SW480 (cell line): ENCODE measurements at regions not wholly inside any gene's neighbourhood (a gene's known extent, or its start where the extent isn't known, plus 50 kb on each side); places are given as distances from the start of the nearest gene placed in this dataset.
"Not testable (repeated sequence)": the region's sequence is repeated elsewhere in the genome, so short reads cannot be mapped to it uniquely, and the experiment has no call there.

Experiments
- DNase-seq: peaks from one replicate; pipeline ENCODE4 v3.0.0-alpha.2; 2016; ENCODE audit warnings: low spot score

DNA sequence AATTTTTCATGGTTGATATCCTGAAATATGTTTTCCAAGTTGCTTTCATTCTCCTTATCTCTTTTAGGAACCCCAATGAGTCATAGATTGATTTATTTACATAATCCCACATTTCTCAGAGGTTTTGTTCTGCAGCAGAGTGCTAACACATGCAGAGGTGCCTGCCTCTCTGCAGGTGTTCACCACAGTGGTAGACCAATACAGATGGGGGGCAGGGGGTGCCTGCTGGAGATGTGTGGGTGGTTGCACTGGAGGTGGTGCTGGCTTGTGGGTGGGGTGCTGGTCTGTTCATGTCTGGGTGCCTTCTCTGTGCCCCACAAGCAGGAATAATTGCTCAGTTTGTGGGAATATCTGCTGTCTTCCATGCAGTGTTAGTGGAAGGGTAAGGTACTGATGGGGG lies 131.1 kb downstream of the JRKL start:
- DNase-seq, result no peak

DNA sequence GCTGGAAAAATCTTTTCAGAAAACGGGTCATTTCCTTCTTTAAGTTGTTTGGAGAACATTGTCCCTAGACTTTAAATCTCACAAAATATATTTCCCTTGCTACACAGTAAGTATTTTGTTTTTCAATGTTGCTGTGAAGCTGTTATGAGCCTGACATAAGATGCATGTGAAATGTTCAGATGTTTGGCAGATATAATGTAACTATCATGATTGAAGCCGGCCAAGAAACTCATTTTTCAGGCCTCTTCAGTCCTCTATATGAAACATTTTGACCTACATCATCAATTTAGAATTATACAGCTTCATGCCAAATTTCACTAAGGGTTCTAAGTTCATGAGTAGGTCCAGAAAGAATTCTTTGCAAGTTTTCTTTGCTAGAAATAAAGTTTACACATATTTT lies 133.8 kb downstream of the JRKL start:
- no peak for DNase-seq

- no peak for DNase-seq
Observed at GRCh38 chr11:96524475-96524874, 134.7 kb downstream of the JRKL start.

GRCh38 chr11:96530473-96530872 lies 140.7 kb downstream of the JRKL start:
- no peak for DNase-seq

DNA sequence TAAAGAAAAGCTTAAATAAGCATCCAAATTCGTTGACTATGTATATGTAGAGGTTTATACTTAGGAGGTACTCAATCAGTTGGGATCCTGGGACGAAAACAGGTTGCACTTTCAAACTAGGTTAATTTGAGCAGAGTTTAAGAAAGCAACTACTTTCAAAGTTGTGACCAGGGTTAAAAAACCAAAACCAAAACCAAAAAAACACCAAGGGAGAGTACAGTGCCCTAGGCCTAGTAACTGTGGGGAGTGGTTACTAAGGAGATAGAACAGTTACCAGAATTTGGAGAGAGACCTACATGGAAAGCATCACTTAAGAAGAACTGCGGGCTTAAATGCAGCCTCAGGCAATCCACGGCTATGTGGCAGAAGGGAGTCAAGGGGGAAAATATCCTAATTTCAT lies 148.3 kb downstream of the JRKL start:
- DNase-seq, result no peak

DNA sequence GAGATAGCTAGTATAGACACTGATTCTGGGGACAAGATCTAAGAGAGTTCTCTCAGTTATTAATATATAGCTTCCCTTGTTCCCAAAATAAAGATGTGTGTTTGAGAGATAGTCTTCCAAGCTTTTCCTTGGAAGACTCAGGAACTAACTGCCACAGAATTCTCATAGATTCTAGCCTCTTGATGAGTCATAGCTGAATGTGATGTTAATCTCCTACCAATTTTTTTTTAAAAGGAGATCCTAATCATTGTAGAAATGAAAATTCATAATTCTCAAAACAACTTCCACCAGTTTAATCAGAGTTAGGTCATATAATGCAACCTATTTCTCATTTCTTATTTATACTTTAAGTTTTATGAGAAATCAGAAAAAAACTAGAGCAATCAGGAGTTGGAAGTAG lies 148.8 kb downstream of the JRKL start:
- no peak for DNase-seq

- no peak for DNase-seq
Observed at GRCh38 chr11:96540875-96541274, 151.1 kb downstream of the JRKL start.

DNA sequence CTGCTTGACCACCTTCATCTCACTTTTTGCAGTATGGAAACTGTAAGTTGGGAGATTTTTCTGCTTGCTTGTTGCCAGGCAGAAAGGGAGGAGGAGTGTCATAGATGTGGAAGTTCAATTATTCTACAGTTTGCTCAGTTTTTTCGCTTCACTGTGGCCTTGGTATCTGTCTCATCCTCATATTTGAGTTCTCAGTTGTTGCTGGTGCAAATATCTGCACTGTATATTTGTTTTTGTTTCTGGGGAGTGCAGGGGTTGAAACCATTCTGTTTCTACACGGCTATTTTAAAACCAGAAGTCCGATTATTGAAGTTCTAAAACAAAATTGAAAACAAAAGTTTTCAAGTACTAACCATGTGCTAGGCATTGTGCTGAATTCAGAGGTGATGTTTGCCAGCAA lies 153.4 kb downstream of the JRKL start:
- no peak for DNase-seq

- DNase-seq, result not testable (repeated sequence)
Observed at GRCh38 chr11:96545192-96545591, 155.4 kb downstream of the JRKL start.

GRCh38 chr11:96551136-96551535 lies 161.3 kb downstream of the JRKL start:
- DNase-seq, result no peak

- DNase-seq, result no peak
Observed at GRCh38 chr11:96554236-96554820, 164.5 kb downstream of the JRKL start.

DNA sequence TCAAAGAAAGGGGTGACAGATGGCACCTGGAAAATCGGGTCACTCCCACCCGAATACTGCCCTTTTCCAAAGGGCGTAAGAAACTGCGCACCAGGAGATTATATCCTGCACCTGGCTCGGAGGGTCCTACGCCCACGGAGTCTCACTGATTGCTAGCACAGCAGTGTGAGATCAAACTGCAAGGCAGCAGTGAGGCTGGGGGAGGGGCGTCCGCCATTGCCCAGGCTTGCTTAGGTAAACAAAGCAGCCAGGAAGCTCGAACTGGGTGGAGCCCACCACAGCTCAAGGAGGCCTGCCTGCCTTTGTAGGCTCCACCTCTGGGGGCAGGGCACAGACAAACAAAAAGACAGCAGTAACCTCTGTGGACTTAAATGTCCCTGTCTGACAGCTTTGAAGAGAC lies 166.0 kb downstream of the JRKL start:
- not testable (repeated sequence) for DNase-seq

GRCh38 chr11:96560727-96561126 lies 170.9 kb downstream of the JRKL start:
- DNase-seq, result not testable (repeated sequence)

GRCh38 chr11:96567176-96567575 lies 177.4 kb downstream of the JRKL start:
- no peak for DNase-seq

DNA sequence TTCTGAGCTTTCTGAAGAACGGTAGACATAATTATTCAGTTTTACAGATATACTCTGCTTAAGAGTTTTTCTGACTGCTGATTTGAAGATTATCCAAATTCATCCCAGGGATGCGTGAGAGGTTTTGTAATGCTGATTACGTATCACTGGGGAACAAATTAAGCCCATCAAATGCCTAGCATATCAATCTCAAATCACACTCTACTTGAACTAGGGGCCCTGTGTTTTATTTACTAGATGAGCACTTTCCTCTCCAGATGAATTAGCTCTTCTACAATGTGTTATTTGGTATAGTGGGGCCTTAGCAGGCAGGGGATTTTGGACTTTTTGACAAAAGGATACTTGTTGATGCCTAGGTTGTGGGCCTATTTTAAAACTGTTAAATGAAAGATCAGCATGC lies 177.9 kb downstream of the JRKL start:
- DNase-seq, result no peak

- DNase-seq, result no peak
Observed at GRCh38 chr11:96576383-96576782, 186.6 kb downstream of the JRKL start.

GRCh38 chr11:96578379-96578778 lies 188.6 kb downstream of the JRKL start:
- DNase-seq, result no peak

- no peak for DNase-seq
Observed at GRCh38 chr11:96579656-96580055, 189.8 kb downstream of the JRKL start.

GRCh38 chr11:96580476-96581040 lies 190.7 kb downstream of the JRKL start:
- no peak for DNase-seq

GRCh38 chr11:96585944-96586880 lies 196.4 kb downstream of the JRKL start:
- not testable (repeated sequence) for DNase-seq

- DNase-seq, result not testable (repeated sequence)
Observed at GRCh38 chr11:96588793-96589192, 199.0 kb downstream of the JRKL start.

- DNase-seq, result no peak
Observed at GRCh38 chr11:96595011-96595410, 205.2 kb downstream of the JRKL start.

GRCh38 chr11:96607864-96608558 lies 218.2 kb downstream of the JRKL start:
- no peak for DNase-seq
